ENCODE measurements at regions not wholly inside any gene's neighbourhood (a gene's known extent, or its start where the extent isn't known, plus 50 kb on each side); places are given as distances from the start of the nearest gene placed in this dataset.

DNA sequence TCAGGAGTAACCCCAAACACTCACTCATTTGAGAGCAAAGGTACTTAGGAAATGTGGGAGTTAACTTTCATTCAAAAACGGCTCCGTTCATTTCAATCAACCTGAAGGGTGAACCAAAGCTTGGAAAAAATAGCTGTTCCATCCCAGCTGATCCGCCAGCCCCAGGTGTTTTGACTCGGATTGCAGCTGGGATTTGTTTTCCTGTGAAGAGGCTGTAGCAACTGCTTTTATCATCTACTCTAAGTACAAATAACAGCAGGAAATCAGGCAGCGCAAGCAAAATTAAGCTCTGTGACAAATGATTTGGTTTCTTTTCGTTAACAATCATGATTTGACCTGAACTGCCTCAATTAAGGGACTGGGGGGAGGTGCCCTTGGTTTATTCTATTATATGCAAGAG lies 154.7 kb downstream of the BEND2 start:
- DNase-seq = no peak
- Histone ChIP-seq H3K27me3 (ENCODE audit: low read depth) (no peaks in the 10 kb centered on the region), H3K9me3 (replicated peaks) (no peaks in the 10 kb centered on the region), H3K36me3 (no peaks in the 10 kb centered on the region), H3K27ac (replicated peaks) (no peak overlapping the region), H3K4me3 (no peak overlapping the region), H3K4me1 (no peaks in the 10 kb centered on the region)
- intact Hi-C loops (cut with micrococcal nuclease) = no loop called here
- TF ChIP-seq, protein P1, sequence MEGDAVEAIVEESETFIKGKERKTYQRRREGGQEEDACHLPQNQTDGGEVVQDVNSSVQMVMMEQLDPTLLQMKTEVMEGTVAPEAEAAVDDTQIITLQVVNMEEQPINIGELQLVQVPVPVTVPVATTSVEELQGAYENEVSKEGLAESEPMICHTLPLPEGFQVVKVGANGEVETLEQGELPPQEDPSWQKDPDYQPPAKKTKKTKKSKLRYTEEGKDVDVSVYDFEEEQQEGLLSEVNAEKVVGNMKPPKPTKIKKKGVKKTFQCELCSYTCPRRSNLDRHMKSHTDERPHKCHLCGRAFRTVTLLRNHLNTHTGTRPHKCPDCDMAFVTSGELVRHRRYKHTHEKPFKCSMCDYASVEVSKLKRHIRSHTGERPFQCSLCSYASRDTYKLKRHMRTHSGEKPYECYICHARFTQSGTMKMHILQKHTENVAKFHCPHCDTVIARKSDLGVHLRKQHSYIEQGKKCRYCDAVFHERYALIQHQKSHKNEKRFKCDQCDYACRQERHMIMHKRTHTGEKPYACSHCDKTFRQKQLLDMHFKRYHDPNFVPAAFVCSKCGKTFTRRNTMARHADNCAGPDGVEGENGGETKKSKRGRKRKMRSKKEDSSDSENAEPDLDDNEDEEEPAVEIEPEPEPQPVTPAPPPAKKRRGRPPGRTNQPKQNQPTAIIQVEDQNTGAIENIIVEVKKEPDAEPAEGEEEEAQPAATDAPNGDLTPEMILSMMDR (IDR thresholded peaks at IDR 0.05; ENCODE audit: borderline replicate concordance) = no peak

DNA sequence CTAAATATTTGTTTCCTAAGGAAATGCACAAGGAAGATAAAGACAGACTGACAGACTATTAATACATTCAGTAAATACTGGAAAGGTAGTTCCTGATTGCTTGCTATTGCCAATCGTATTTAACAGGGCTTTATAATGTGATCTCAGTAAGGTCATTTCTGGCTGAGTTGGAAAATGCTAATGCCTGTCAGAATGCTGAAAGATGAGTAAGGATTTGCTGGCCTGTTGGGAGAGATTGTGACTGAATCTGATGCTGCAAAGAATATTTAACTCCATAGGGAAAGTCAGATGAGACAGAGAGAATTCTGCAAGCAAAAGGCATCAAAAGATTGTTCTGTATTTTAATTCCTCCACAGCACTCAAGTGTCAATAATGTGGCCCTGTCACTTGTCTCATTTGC lies 169.0 kb downstream of the BEND2 start:
- H3K27me3 ChIP-seq (ENCODE audit: low read depth) = no peaks in the 10 kb centered on the region
- DNase-seq = no peak
- H3K4me3 ChIP-seq = no peak overlapping the region
- no peak overlapping the region for H3K27ac ChIP-seq (replicated peaks)
- TF ChIP-seq, protein P1 (IDR thresholded peaks at IDR 0.05; ENCODE audit: borderline replicate concordance) = no peak
- H3K9me3 ChIP-seq (replicated peaks) = no peaks in the 10 kb centered on the region
- no peaks in the 10 kb centered on the region for H3K4me1 ChIP-seq
- H3K36me3 ChIP-seq = no peaks in the 10 kb centered on the region
- intact Hi-C loops (cut with micrococcal nuclease) = no loop called here

DNA sequence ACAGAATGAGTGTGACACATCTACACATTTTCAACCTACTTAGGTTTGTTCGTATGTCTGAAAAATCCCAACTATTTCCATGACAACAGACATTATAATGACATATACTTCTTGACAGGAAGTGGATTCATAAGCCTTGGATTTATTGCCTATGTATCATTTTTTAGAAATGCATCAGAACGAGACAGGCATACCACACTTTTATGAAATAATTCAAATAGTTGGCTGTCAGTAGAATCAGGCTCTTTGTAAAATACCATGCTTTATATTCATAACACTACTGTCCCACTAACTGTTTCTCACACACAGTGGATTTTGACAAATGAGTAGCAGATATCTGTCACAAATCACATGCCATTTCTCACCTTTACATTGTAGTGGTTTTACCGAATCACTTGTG lies 173.2 kb downstream of the BEND2 start:
- Histone ChIP-seq H3K27ac (replicated peaks) (no peak overlapping the region), H3K36me3 (no peaks in the 10 kb centered on the region), H3K4me1 (no peaks in the 10 kb centered on the region), H3K27me3 (ENCODE audit: low read depth) (no peaks in the 10 kb centered on the region), H3K9me3 (replicated peaks) (no peaks in the 10 kb centered on the region), H3K4me3 (no peak overlapping the region)
- TF ChIP-seq, protein P1 (IDR thresholded peaks at IDR 0.05; ENCODE audit: borderline replicate concordance) = no peak
- intact Hi-C loops (cut with micrococcal nuclease) = no loop called here
- DNase-seq = no peak

DNA sequence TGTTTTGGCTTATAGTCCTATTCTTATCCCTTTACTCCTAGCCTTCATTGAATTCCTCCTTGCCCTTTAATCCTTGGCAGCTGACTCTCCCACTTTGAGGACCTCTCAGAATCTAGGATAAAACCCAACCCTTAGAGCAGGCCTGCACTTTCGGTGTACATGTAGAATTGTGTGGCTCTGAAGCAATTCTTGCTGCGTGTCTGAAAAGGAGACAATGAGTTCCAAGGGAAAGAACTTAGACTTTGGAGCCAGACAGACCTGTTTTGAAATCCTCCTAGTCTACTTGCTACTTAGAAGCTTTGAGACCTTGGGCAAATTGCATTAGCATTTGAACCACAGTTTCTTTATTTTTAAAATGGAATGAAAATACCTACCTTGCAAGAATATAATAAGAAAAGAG lies 175.2 kb downstream of the BEND2 start:
- no peak overlapping the region for H3K4me3 ChIP-seq
- H3K36me3 ChIP-seq = no peaks in the 10 kb centered on the region
- H3K4me1 ChIP-seq = no peaks in the 10 kb centered on the region
- H3K9me3 ChIP-seq (replicated peaks) = no peaks in the 10 kb centered on the region
- TF ChIP-seq, protein P1 (IDR thresholded peaks at IDR 0.05; ENCODE audit: borderline replicate concordance) = no peak
- no peak for DNase-seq
- H3K27me3 ChIP-seq (ENCODE audit: low read depth) = no peaks in the 10 kb centered on the region
- intact Hi-C loops (cut with micrococcal nuclease) = no loop called here
- no peak overlapping the region for H3K27ac ChIP-seq (replicated peaks)

DNA sequence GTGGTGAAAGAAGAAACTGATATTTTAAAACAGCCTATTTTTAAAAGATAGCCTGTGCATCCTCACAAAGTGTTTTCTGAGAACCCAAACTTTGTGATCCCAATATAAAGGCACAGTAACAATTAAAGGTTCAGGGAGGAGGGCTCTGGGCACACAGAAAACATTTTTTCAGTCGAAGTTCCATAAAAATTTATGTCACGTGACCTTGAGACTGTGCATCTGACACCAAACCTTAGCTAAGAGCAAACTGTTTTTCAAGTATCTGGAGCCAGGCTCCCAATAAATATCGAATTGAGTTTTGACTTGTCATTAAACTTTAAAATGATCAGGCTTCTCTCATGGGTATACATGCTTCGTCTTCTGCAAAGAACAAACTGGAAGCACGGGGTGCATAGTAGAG lies 177.9 kb downstream of the BEND2 start:
- H3K36me3 ChIP-seq = no peaks in the 10 kb centered on the region
- H3K4me1 ChIP-seq = no peaks in the 10 kb centered on the region
- no peaks in the 10 kb centered on the region for H3K27me3 ChIP-seq (ENCODE audit: low read depth)
- TF ChIP-seq, protein P1 (IDR thresholded peaks at IDR 0.05; ENCODE audit: borderline replicate concordance) = no peak
- H3K9me3 ChIP-seq (replicated peaks) = no peaks in the 10 kb centered on the region
- intact Hi-C loops (cut with micrococcal nuclease) = no loop called here
- no peak overlapping the region for H3K27ac ChIP-seq (replicated peaks)
- no peak for DNase-seq
- H3K4me3 ChIP-seq = no peak overlapping the region

DNA sequence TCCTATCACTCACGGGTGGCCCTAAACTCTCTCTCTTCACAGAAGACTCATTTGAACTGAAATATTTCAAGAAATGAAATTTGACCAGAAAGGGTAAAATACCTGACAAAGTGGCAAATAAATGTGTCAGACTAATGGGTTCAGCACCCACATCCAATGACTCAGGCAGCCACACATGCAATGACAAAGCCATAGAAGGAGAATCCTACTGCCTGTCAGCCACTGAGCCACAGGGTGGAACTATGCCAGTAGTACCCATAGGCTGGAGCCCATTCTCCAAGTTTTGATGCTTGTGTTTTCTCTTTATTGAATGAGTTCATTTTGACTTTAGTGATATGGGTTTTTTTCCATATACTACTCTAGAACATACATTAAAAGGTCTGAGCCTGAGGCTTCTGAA lies 179.0 kb downstream of the BEND2 start:
- intact Hi-C loops (cut with micrococcal nuclease) = no loop called here
- Histone ChIP-seq H3K4me3 (no peak overlapping the region), H3K27ac (replicated peaks) (no peak overlapping the region), H3K4me1 (no peaks in the 10 kb centered on the region), H3K36me3 (no peaks in the 10 kb centered on the region), H3K9me3 (replicated peaks) (no peaks in the 10 kb centered on the region), H3K27me3 (ENCODE audit: low read depth) (no peaks in the 10 kb centered on the region)
- no peak for DNase-seq
- TF ChIP-seq, protein P1 (IDR thresholded peaks at IDR 0.05; ENCODE audit: borderline replicate concordance) = no peak
